NCI-H2196 (cell line): ENCODE measurements at regions not wholly inside any gene's neighbourhood (a gene's known extent, or its start where the extent isn't known, plus 50 kb on each side); places are given as distances from the start of the nearest gene placed in this dataset.

Experiments used
- DNase-seq: peaks from one replicate; lab custom pipeline; 2025; ENCODE audit not compliant: unreplicated experiment; lab: John Stamatoyannopoulos, UW

DNA sequence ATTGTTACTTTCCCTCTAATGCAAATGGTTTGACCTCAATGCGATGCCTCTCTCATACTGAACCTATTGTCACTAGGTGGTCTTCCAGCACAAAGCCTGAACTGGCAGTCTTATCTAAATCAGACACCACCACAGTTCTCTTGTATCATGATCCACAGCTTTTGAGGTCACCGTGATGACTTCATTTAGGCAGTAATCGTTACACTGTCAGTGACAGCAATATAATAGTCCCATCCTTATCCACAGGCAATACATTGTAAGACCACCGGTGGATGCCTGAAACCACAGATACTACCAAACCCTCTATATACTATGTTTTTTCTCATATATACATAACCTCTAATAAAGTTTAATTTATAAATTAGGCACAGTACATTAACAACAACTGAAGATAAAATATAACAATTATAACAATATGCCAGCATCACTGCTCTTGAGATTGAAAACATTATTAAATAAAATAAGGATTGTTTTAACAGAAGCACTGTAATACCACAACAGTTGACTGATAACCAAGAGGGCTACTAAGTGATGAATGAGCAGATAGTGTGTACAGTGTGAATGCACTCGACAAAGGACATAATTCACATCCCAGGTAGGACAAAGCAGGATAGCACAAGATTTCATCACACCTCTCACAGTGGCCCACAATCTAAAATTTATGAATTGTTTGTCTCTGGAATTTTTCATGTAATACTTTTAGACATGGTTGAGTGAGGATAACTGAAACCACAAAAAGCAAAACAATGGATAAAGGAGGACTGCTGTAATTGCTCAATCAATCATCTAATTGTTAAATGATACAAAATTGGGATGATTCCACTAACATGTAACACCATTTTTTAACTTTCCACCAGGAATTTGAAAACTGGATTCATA lies 419.4 kb downstream of the CENPC start:
- DNase-seq, result no peak

DNA sequence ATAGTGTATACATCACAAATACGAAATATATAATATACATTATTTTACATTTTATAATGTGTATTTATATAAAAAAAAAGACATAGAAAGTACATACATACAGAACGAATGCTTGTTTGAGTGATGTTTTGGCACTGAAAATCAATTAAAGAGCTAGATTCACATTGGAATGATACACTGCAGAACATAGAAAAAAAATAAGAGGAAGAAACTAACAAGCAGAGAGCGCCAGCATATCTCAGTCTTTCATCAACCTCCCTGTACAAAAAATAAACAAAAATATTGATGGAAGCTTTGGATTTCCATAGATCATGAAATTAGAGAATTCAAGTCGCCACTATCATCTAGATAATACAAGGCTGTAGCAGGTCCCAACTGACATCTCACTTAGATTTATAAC lies 420.6 kb downstream of the CENPC start:
- DNase-seq, result no peak

GRCh38 chr4:67122029-67122428 lies 423.3 kb downstream of the CENPC start:
- DNase-seq, result no peak

DNA sequence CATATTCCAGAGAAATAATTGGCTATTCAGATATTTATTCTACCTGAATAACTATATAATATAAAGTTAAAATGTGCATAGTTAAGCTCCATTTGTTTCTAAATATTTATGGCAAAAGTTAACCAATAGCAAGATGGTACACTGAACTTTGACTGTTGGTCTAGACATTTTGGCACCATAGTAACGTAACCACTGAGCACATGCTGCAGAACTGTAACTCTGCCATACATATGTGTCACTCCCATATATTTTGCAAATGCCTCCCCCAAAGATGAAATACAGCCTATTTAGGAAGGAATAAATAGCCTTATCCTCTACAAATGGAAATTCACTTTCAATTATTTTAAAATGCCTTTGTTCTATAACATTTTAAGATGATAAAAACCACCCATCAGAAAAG lies 424.9 kb downstream of the CENPC start:
- no peak for DNase-seq

DNA sequence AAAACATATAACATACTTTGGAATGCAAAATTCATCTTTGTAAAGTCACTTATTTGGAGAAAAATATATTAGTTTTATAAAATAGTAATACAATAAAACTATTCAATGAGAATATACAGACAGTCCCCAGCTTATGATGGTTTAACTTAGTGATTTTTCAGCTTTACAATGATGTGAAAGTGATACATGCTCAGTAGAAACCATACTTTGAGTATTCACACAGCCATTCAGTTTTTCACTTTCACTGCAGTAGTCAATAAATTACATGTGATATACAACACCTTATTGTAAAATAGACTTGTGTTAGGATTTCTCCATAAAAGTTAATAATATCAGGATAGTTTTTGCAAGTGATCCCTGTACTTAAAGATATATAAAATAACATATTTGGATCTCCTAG lies 436.0 kb downstream of the CENPC start:
- no peak for DNase-seq

GRCh38 chr4:67106861-67107460 lies 438.3 kb downstream of the CENPC start:
- DNase-seq, result peak; percentile 64

- no peak for DNase-seq
Observed at GRCh38 chr4:67104145-67104544, 441.2 kb downstream of the CENPC start.

DNA sequence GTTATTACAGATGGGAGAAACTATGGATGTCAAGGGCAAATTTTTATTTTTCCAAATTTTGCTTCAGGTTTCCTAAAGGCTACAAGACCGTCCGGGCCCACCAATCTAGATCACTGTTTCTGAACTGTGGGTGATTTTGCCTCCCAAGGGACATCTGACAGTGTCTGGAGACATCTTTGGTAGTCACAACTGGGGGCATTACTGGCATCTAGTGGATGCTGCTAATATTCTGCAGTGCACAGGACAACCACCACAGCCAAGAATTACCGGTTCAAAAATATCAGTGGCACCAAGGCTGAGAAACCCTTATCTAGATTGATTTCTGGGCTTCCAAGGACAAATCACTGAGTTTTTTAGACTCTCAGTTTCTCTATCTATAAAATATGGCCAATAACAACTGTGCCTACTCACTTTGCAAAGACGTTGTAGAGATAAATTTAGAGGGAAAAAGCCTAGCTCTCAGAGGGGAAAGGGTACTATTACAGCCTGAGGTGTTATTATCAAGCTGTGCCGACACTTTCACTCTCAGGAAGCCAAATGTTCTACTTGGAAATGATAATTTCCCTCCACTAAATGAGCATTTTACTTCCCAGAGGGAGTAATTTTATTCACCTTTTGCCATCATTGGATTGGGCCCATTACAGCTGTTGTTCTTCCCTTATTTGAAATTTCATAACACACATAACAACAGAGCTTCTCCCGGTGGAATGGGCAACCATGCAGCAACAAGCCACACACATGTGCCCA lies 442.1 kb downstream of the CENPC start:
- DNase-seq, result no peak

DNA sequence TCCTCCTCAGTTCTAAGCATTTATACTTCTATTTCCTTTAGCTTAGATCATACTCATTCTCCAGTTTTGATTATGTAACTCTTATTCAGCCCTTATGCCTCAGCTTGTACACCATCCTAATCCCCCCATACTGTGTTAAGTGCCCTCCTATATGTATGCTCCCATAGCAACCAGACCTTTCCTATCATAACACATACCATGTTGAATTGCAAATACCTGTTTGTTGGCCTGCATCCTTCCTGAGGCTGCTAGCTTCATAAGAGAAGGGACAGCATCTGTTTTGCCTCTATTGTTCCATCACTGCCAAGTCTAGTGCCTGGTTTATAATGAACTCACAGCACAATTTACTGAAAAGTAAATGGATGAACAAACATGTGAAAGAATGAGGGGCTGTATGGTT lies 443.7 kb downstream of the CENPC start:
- no peak for DNase-seq

- DNase-seq, result no peak
Observed at GRCh38 chr4:67092351-67092750, 453.0 kb downstream of the CENPC start.

GRCh38 chr4:67091673-67092072 lies 453.6 kb downstream of the CENPC start:
- DNase-seq, result no peak

DNA sequence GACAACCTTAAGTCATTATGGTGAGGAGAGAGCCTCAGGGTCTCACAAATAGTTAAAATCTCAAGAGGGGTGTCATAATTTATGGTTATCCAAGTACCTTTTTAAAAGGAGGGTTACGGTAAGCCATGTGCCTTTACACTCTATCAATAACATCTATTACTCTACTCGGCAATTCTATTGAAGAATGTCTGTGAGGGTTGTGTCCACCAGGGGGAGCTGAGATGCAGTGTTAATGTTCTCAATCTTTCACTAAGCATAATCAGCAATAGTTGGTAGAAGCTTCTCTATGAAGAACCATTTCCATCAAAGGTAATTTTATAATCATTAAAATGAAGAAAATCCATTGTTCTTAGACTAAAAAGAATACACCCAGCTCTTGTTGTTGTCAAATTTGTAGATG lies 457.4 kb downstream of the CENPC start:
- DNase-seq, result no peak

DNA sequence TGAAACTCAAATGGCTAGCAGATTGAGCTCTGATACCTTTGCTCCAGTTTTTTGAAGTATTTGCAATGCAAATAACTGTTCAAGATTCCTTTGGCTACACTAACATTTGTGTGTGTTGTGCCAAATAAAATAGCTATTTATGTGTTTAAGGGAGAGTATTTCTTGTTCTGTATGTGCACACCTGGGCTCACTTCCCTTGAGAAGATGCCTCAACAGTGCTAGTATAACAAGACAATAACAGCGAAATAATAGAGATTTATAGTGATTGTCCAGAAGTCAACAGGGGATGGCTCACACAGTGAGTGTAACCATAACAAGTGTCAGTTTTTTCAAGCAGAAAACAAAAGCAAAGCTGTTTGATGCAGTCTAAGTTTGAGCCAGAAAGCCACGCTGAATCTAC lies 460.5 kb downstream of the CENPC start:
- no peak for DNase-seq

GRCh38 chr4:67083496-67083895 lies 461.8 kb downstream of the CENPC start:
- no peak for DNase-seq

- DNase-seq, result no peak
Observed at GRCh38 chr4:67082746-67083145, 462.6 kb downstream of the CENPC start.

GRCh38 chr4:67080046-67080557 lies 465.2 kb downstream of the CENPC start:
- no peak for DNase-seq

DNA sequence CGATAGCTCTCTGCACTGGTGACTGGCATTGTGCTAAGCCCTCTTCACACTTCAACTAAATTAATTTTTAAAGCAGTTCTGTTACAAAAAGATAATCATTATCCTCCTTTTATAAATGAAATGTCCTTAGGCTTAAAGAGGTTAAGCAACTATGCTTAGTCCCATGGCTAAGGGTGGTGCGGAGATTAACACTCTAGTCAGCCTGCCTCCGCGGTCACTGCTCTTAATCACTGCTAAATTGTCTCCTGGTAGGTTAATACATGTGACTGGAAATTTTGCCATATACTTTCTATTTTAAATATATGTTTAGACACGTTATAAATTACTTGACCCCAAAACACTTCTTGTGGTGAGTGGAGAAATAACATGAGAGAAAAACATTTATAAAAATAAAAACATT lies 473.7 kb downstream of the CENPC start:
- no peak for DNase-seq

DNA sequence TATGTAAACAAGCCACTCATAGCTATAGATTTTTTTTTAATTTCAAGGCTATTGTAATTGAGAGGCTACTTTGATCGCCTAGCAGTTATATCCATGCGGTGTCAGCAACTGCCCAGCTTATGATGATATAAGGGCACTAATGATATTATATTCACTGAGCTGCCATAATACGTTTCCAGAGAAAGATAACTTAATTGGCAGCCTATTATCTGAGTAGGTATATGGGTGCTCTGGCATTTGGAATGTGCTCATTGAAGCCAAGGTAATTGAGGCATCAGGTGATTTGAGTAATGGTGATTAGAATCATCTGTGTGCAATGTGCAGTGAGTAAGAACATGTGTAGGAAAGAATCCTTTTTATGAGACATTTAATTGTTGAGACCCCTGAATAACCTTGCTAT lies 490.0 kb downstream of the CENPC start:
- DNase-seq, result no peak

DNA sequence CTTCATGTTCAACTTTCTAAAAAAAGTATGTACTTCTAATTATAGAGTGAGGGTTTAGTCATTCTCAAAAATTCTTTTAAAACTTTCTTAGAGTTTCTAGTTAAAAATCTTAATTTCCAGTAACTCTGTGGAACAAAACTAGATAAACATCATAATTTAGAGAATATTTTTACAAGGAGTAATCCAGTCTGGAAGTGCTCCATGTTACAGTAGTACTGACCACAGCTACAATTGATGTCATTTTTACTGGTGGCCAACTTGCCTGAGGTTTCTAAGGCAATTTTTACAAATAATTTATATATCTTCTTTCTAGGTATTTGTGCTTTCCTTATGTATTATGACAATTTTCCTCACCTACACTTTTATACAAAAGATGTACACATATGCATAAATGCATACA lies 490.4 kb downstream of the CENPC start:
- no peak for DNase-seq

GRCh38 chr4:67052814-67053675 lies 492.3 kb downstream of the CENPC start:
- peak; percentile 3 for DNase-seq
